HUES48 (cell line): ENCODE measurements at regions not wholly inside any gene's neighbourhood (a gene's known extent, or its start where the extent isn't known, plus 50 kb on each side); places are given as distances from the start of the nearest gene placed in this dataset.
"Not testable (repeated sequence)": the region's sequence is repeated elsewhere in the genome, so short reads cannot be mapped to it uniquely, and the experiment has no call there.

Experiments
- H3K27ac ChIP-seq: one replicate; pipeline ENCODE4 v1.7.0; 2013; ENCODE audit warnings: low read depth, low read length, inconsistent platforms
- H3K27me3 ChIP-seq: 2 replicates; pipeline ENCODE4 v1.6.1; 2013; ENCODE audit warnings: mild to moderate bottlenecking, low read length; ENCODE audit not compliant: control insufficient read depth, insufficient read depth
- H3K36me3 ChIP-seq: 2 replicates; pipeline ENCODE4 v1.6.1; 2013; ENCODE audit warnings: low read length; ENCODE audit not compliant: control insufficient read depth, insufficient read depth
- H3K4me1 ChIP-seq: 2 replicates; pipeline ENCODE4 v1.6.1; 2013; ENCODE audit warnings: mild to moderate bottlenecking, low read length; ENCODE audit not compliant: control insufficient read depth, insufficient read depth
- H3K4me3 ChIP-seq: 2 replicates; pipeline ENCODE4 v1.5.1; 2013; ENCODE audit warnings: mild to moderate bottlenecking, low read depth, low read length
- H3K9ac ChIP-seq: 2 replicates; pipeline ENCODE4 v1.6.1; 2013; ENCODE audit warnings: mild to moderate bottlenecking, low read depth, low read length, moderate library complexity
- H3K9me3 ChIP-seq: 2 replicates; pipeline ENCODE4 v1.6.1; 2013; ENCODE audit warnings: low read length; ENCODE audit not compliant: control insufficient read depth, insufficient read depth

- no peaks in the 10 kb centered on the region for H3K9me3 ChIP-seq
- H3K27ac ChIP-seq, result no peak overlapping the region
- H3K4me3 ChIP-seq, result no peak overlapping the region
- H3K4me1 ChIP-seq, result no peaks in the 10 kb centered on the region
- H3K27me3 ChIP-seq, result no peaks in the 10 kb centered on the region
- H3K36me3 ChIP-seq, result no peaks in the 10 kb centered on the region
- H3K9ac ChIP-seq, result no peak overlapping the region
Observed at GRCh38 chr4:170853422-170854021, 763.8 kb upstream of the AADAT start.

GRCh38 chr4:170849969-170850368 lies 760.2 kb upstream of the AADAT start:
- no peak overlapping the region for H3K27ac ChIP-seq
- peaks cover 6% of the 10 kb centered on the region; the same call in 1 of the 2 replicates for H3K4me1 ChIP-seq
- no peaks in the 10 kb centered on the region for H3K9me3 ChIP-seq
- H3K36me3 ChIP-seq, result no peaks in the 10 kb centered on the region
- no peak overlapping the region for H3K9ac ChIP-seq
- H3K27me3 ChIP-seq, result no peaks in the 10 kb centered on the region
- no peak overlapping the region for H3K4me3 ChIP-seq

DNA sequence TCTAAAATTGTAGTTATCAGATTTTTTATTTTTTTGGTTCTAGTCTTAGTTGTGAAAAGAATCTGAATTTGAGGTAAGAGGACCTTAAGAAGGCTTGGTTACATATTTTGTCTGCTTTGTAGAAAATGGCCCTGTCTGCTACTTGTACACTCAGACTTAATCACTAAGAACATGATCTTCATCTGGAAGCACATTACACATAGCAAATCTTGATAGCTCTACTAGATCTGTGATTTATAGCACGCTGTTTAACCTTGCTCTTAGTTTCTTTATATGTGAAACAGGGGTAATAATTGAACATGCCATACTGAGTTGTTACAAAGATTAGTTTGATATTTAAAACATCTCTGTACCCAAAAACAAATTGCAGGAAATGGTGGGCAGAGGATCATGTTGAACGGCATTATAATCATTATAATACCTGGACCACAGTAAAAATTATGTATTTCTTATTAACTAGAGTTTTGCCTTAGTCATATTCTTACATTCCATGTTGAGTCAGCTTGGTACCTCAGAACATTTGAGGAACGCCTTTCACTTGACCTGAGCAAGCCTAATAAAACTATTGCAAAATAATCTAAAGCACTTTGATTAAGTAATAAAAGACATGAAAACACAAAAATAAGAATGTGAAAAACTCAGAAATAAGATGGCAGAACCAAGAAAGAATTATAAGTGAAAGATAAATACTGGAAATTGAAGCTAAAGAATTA lies 738.0 kb upstream of the AADAT start:
- Histone ChIP-seq H3K4me1 (no peaks in the 10 kb centered on the region), H3K4me3 (no peak overlapping the region), H3K27ac (no peak overlapping the region), H3K36me3 (no peaks in the 10 kb centered on the region), H3K9ac (no peak overlapping the region), H3K27me3 (no peaks in the 10 kb centered on the region), H3K9me3 (no peaks in the 10 kb centered on the region)

GRCh38 chr4:170818786-170819185 lies 729.0 kb upstream of the AADAT start:
- no peak overlapping the region for H3K27ac ChIP-seq
- H3K4me1 ChIP-seq, result no peaks in the 10 kb centered on the region
- H3K27me3 ChIP-seq, result no peaks in the 10 kb centered on the region
- H3K9me3 ChIP-seq, result peaks cover 16% of the 10 kb centered on the region
- no peaks in the 10 kb centered on the region for H3K36me3 ChIP-seq
- H3K4me3 ChIP-seq, result no peak overlapping the region
- no peak overlapping the region for H3K9ac ChIP-seq

GRCh38 chr4:170805352-170805751 lies 715.6 kb upstream of the AADAT start:
- no peaks in the 10 kb centered on the region for H3K36me3 ChIP-seq
- no peaks in the 10 kb centered on the region for H3K9me3 ChIP-seq
- no peak overlapping the region for H3K4me3 ChIP-seq
- H3K27ac ChIP-seq, result no peak overlapping the region
- H3K9ac ChIP-seq, result no peak overlapping the region
- H3K27me3 ChIP-seq, result no peaks in the 10 kb centered on the region
- H3K4me1 ChIP-seq, result no peaks in the 10 kb centered on the region

DNA sequence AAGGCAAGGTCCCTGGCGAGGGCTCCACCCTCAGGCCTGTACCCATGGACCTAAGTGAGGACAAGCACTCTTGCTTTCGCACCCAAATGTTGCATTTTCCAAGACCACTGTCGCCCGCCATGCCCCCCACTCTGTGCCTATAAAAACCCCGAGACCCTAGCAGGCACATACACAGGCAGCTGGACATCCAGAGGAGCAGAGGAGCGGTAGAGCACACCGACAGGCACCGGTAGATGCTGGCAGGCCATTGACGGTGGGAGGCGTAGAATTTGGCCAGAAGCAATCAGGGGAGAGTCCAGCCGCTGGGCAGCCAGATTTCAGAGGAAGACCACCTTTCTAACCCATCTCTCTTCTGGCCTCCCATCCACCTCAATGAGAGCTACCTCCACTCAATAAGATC lies 715.2 kb upstream of the AADAT start:
- Histone ChIP-seq H3K27ac (no peak overlapping the region), H3K4me3 (no peak overlapping the region), H3K36me3 (no peaks in the 10 kb centered on the region), H3K4me1 (no peaks in the 10 kb centered on the region), H3K27me3 (no peaks in the 10 kb centered on the region), H3K9ac (no peak overlapping the region), H3K9me3 (no peaks in the 10 kb centered on the region)

- Histone ChIP-seq H3K9me3 (no peaks in the 10 kb centered on the region), H3K27ac (no peak overlapping the region), H3K4me3 (no peak overlapping the region), H3K4me1 (no peaks in the 10 kb centered on the region), H3K9ac (no peak overlapping the region), H3K36me3 (no peaks in the 10 kb centered on the region), H3K27me3 (no peaks in the 10 kb centered on the region)
Observed at GRCh38 chr4:170803492-170803891, 713.7 kb upstream of the AADAT start.

GRCh38 chr4:170801771-170802170 lies 712.0 kb upstream of the AADAT start:
- H3K4me3 ChIP-seq, result no peak overlapping the region
- no peak overlapping the region for H3K9ac ChIP-seq
- no peaks in the 10 kb centered on the region for H3K9me3 ChIP-seq
- H3K27me3 ChIP-seq, result no peaks in the 10 kb centered on the region
- no peaks in the 10 kb centered on the region for H3K36me3 ChIP-seq
- H3K27ac ChIP-seq, result no peak overlapping the region
- H3K4me1 ChIP-seq, result no peaks in the 10 kb centered on the region

DNA sequence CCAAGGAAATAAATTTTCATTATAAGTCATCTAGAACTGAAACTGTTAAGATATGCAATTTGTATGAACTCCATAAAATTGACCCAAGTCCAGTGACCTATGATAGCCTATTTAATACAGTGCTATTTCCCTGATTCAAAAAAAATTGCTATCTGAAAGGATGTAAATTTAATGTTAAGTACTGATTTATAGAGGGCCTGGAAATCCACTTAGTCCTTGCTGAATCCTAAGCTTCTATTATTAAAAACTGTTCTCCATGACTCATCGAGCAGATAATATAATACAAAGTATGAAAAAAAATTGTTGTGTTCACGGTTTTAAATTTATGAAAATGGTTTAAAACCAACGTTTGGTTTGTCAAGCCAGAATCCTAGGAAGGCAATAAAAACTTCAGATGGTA lies 704.8 kb upstream of the AADAT start:
- Histone ChIP-seq H3K9me3 (no peaks in the 10 kb centered on the region), H3K36me3 (no peaks in the 10 kb centered on the region), H3K4me1 (no peaks in the 10 kb centered on the region), H3K4me3 (no peak overlapping the region), H3K27ac (no peak overlapping the region), H3K9ac (no peak overlapping the region), H3K27me3 (no peaks in the 10 kb centered on the region)

- H3K9me3 ChIP-seq, H3K27me3 ChIP-seq, H3K36me3 ChIP-seq, H3K27ac ChIP-seq, H3K4me1 ChIP-seq: not testable (repeated sequence)
- Histone ChIP-seq H3K9ac (0 out of 2 replicates have a peak overlapping the region, but pooled peaks have one; percentile 48), H3K4me3 (peak overlapping the region; percentile 49; the same call in 1 of the 2 replicates)
Observed at GRCh38 chr4:170788540-170789051, 698.8 kb upstream of the AADAT start.

GRCh38 chr4:170777663-170778062 lies 687.9 kb upstream of the AADAT start:
- Histone ChIP-seq H3K27me3 (no peaks in the 10 kb centered on the region), H3K36me3 (no peaks in the 10 kb centered on the region), H3K9ac (no peak overlapping the region), H3K27ac (no peak overlapping the region), H3K4me3 (no peak overlapping the region), H3K9me3 (no peaks in the 10 kb centered on the region), H3K4me1 (no peaks in the 10 kb centered on the region)
